ENCODE measurements at regions not wholly inside any gene's neighbourhood (a gene's known extent, or its start where the extent isn't known, plus 50 kb on each side); places are given as distances from the start of the nearest gene placed in this dataset.

GRCh38 chr5:60060389-60060788 is 166.9 kb upstream of the PDE4D start:
- TF ChIP-seq, protein P1, sequence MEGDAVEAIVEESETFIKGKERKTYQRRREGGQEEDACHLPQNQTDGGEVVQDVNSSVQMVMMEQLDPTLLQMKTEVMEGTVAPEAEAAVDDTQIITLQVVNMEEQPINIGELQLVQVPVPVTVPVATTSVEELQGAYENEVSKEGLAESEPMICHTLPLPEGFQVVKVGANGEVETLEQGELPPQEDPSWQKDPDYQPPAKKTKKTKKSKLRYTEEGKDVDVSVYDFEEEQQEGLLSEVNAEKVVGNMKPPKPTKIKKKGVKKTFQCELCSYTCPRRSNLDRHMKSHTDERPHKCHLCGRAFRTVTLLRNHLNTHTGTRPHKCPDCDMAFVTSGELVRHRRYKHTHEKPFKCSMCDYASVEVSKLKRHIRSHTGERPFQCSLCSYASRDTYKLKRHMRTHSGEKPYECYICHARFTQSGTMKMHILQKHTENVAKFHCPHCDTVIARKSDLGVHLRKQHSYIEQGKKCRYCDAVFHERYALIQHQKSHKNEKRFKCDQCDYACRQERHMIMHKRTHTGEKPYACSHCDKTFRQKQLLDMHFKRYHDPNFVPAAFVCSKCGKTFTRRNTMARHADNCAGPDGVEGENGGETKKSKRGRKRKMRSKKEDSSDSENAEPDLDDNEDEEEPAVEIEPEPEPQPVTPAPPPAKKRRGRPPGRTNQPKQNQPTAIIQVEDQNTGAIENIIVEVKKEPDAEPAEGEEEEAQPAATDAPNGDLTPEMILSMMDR (IDR thresholded peaks at IDR 0.05), result no peak
- no peak for TF ChIP-seq POLR2A (IDR thresholded peaks at IDR 0.05)
